AG09309 (cell line): ENCODE measurements at regions not wholly inside any gene's neighbourhood (a gene's known extent, or its start where the extent isn't known, plus 50 kb on each side); places are given as distances from the start of the nearest gene placed in this dataset.

Experiments
- DNase-seq: peaks from one replicate; pipeline ENCODE4 v3.0.0-alpha.2; 2010; ENCODE audit warnings: low read depth
- H3K4me3 ChIP-seq: 2 replicates; pipeline ENCODE4 v1.5.1; 2011; ENCODE audit warnings: mild to moderate bottlenecking, low read depth, low read length, moderate library complexity; ENCODE audit not compliant: control insufficient read depth
- CTCF ChIP-seq: IDR thresholded peaks from 2 replicates; pipeline ENCODE4 v1.5.1; 2011; ENCODE audit warnings: mild to moderate bottlenecking, low read depth, low read length, inconsistent platforms; ENCODE audit not compliant: insufficient read depth, control insufficient read depth; ENCODE audit errors: missing control alignments

GRCh38 chr17:72175787-72176515 is 55.1 kb downstream of the SOX9 start:
- no peak overlapping the region for H3K4me3 ChIP-seq
- TF ChIP-seq CTCF: no peak
- DNase-seq: no peak

- no peak for DNase-seq
- TF ChIP-seq CTCF: no peak
- H3K4me3 ChIP-seq: no peak overlapping the region
Observed at GRCh38 chr17:72176516-72176851, 55.7 kb downstream of the SOX9 start.

- DNase-seq: no peak
- no peak for TF ChIP-seq CTCF
Observed at GRCh38 chr17:72176951-72177660, 56.3 kb downstream of the SOX9 start.

GRCh38 chr17:72177738-72178137 is 56.9 kb downstream of the SOX9 start:
- H3K4me3 ChIP-seq: no peak overlapping the region
- DNase-seq: no peak
- TF ChIP-seq CTCF: no peak

More at GRCh38 chr17:72176951-72177660, 56.3 kb downstream of the SOX9 start:
- H3K4me3 ChIP-seq: no peak overlapping the region

GRCh38 chr17:72182371-72182873 is 61.6 kb downstream of the SOX9 start:
- no peak for TF ChIP-seq CTCF
- H3K4me3 ChIP-seq: no peak overlapping the region
- no peak for DNase-seq

- no peak for TF ChIP-seq CTCF
- no peak for DNase-seq
- H3K4me3 ChIP-seq: no peak overlapping the region
Observed at GRCh38 chr17:72183194-72183685, 62.4 kb downstream of the SOX9 start.
